ENCODE measurements at regions not wholly inside any gene's neighbourhood (a gene's known extent, or its start where the extent isn't known, plus 50 kb on each side); places are given as distances from the start of the nearest gene placed in this dataset.

DNA sequence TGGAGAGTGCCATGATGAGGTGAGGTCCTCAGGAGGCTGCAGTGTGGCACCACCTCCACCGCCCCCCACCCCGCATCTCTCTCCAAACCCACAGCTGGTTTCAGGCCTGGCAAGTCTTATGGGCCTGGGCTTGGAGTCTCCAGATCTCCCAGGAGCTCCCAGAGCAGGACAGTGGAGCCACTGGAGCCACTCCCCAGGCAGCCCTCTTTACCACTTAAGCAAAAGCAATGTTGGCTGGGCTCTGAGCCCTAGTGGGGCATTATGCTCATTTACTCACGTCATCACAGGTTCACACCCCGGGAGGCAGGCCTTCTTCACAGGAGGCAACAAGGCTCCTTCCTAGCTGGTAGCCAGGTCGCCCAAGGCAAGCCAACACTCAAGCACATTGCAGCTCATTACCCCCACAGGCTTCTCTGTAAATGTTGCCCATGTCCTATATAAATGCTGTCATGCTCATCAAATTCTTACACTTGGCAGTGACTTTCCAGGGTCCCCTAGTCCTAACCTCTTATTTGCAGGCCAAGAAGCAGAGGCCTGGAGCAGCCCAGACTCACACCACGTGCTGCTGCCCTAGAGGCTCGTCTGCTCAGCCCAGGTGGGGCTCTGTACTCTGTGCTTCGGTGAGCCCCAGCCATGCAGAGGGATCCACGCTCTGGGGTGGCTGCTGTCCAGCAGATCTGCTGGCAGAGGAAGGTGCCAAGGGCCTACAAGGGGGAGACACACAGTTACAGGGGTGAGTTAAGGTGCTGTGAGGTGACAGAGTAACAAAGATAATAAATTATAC lies 459.3 kb downstream of the MATN1 start:
- H3K4me3 ChIP-seq (ENCODE audit: low read depth, low read length), result no peak overlapping the region
- no peak for DNase-seq (ENCODE audit: low read depth)
- TF ChIP-seq, protein P1, sequence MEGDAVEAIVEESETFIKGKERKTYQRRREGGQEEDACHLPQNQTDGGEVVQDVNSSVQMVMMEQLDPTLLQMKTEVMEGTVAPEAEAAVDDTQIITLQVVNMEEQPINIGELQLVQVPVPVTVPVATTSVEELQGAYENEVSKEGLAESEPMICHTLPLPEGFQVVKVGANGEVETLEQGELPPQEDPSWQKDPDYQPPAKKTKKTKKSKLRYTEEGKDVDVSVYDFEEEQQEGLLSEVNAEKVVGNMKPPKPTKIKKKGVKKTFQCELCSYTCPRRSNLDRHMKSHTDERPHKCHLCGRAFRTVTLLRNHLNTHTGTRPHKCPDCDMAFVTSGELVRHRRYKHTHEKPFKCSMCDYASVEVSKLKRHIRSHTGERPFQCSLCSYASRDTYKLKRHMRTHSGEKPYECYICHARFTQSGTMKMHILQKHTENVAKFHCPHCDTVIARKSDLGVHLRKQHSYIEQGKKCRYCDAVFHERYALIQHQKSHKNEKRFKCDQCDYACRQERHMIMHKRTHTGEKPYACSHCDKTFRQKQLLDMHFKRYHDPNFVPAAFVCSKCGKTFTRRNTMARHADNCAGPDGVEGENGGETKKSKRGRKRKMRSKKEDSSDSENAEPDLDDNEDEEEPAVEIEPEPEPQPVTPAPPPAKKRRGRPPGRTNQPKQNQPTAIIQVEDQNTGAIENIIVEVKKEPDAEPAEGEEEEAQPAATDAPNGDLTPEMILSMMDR (conservative IDR thresholded peaks at IDR 0.05; ENCODE audit: low read depth, low read length), result no peak

DNA sequence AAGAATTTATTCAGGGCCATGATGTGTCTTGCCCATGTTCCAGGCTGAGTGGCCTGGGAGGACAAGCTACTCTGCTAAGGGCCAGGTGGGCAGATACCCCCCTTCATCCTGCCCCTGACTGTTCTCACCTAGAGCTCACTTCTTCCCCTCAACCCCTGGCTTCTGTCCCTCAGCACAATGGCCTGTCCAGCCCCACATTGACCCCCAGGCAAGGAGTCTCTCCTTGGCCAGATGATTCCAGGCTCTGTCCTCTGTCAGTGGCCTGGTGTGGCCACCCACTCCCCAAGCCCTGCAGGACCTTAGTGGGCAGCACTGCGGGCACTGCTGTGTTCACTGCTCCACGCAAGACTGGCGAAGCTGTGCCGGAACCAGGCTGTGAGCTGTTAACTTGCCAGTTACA lies 460.0 kb downstream of the MATN1 start:
- TF ChIP-seq, protein P1 (conservative IDR thresholded peaks at IDR 0.05; ENCODE audit: low read depth, low read length), result no peak
- DNase-seq (ENCODE audit: low read depth), result no peak
- H3K4me3 ChIP-seq (ENCODE audit: low read depth, low read length), result no peak overlapping the region

DNA sequence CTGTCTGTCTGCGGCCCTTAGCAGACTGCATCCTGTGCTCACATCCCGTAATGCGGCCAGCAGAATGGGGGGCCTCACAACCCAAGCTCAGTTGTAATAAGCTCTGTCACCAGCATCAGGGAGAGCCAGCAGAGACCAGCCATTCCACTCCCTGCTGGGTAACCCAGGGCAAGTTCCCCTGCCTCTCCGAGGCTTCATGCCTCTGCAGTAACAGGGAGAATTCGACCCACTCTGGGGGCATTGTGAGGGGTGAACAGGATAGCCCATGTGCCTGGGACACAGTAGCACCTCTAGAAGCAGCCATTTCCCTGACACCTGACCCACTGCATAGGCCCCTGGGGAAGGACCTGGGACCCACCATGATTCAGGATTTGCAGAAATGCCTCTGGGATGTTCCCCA lies 461.2 kb downstream of the MATN1 start:
- H3K4me3 ChIP-seq (ENCODE audit: low read depth, low read length), result no peak overlapping the region
- TF ChIP-seq, protein P1 (conservative IDR thresholded peaks at IDR 0.05; ENCODE audit: low read depth, low read length), result no peak
- DNase-seq (ENCODE audit: low read depth), result no peak

DNA sequence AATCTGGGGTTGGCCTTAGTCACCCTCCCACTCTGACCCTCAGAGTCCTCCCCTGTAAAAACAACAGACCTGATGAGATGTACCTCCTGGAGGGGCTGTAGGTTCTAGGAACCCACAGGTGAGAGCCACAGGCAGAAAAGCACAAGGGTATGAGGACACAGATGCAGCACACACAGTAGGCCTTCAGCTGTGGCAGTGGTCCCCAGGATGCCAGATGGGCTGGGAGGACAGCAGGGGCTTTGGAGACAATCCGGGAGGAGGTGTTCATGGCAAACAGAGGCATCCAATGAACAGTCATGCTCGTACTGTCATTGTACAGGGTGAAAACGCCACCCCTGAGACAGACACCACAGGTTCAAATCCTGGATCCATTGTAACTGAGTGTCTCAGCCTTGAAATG lies 463.1 kb downstream of the MATN1 start:
- TF ChIP-seq, protein P1 (conservative IDR thresholded peaks at IDR 0.05; ENCODE audit: low read depth, low read length), result no peak
- H3K4me3 ChIP-seq (ENCODE audit: low read depth, low read length), result no peak overlapping the region
- DNase-seq (ENCODE audit: low read depth), result no peak

DNA sequence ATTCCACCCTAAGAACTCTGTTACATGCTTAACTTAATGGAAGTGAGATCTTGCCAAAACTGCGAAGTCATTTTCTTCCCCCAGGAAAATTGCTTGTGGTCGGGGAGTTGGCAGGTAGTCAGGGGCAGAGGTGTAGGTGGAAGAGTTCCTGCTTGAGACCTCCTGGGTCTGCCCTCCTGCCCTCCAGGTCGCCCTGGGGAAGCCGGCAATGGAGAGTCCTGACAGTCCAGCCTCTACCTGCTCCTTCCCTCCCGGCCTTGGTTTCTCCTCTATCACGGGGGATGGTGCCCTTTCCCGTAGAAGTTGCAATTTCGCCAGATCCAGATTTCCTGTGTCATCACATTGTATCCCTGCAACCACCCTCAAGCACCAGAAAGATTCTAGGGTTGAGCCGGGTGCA lies 463.8 kb downstream of the MATN1 start:
- DNase-seq (ENCODE audit: low read depth), result no peak
- no peak overlapping the region for H3K4me3 ChIP-seq (ENCODE audit: low read depth, low read length)
- TF ChIP-seq, protein P1 (conservative IDR thresholded peaks at IDR 0.05; ENCODE audit: low read depth, low read length), result no peak

DNA sequence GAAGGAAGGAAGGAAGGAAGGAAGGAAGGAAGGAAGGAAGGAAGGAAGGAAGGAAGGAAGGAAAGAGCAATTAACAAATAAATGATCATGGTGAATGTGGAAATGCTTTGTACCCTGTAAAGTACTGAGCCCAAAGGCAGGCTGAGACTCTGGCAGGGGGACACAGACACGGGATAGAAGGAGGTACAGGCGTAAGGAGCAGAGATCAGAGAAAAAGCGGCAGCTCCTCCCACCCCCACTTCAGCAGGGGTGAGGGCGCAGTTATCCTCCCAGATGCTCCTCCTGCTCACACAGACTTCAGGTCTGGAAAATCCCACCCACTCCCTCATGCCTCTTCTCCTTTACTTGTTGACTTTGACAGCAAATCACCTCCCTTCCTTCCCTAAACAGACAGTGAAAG lies 464.5 kb downstream of the MATN1 start:
- no peak for DNase-seq (ENCODE audit: low read depth)
- TF ChIP-seq, protein P1 (conservative IDR thresholded peaks at IDR 0.05; ENCODE audit: low read depth, low read length), result no peak

DNA sequence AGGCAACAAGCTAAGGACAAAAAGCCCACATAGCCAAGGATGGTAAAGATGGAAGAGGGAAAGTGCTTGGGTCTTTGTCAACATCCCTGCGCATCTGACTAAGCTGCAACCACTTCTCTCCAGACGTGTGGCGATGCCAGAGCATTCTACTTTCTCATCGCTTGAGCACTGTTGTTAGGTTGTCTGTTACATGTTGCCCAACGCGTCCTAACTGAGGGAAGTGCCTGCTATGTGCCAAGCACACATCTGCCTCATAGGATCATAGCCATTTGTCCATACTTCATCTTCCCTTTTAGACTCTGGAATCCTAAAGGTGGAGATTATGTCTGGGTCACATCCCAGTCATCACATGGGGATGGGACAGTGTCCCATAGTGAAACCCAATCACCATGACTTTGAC lies 464.9 kb downstream of the MATN1 start:
- H3K4me3 ChIP-seq (ENCODE audit: low read depth, low read length), result no peak overlapping the region
- DNase-seq (ENCODE audit: low read depth), result no peak
- TF ChIP-seq, protein P1 (conservative IDR thresholded peaks at IDR 0.05; ENCODE audit: low read depth, low read length), result no peak

More for the DNA sequence above, 464.5 kb downstream of the MATN1 start:
- no peak overlapping the region for H3K4me3 ChIP-seq (ENCODE audit: low read depth, low read length)

Data from epithelial cell of proximal tubule (primary cell).